ENCODE measurements at regions not wholly inside any gene's neighbourhood (a gene's known extent, or its start where the extent isn't known, plus 50 kb on each side); places are given as distances from the start of the nearest gene placed in this dataset.

DNA sequence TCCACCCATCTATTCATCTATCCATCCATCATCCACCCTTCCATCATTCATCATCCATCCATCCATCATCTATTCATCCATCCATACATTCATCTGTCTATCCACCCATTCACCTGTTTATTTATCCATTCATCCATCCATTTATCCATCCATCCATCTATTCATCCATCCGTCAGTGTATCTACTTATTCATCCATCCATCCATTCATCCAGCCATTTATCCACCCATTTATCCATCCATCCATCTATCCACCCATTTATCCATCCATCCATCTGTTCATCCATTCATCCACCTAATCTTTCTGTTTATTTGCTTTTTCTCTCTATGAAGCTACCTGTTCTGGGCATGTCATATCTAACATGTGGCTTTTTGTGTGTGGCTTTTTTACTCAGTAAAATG, 115.4 kb downstream of the CRYAA start:
- TF ChIP-seq, protein P1, sequence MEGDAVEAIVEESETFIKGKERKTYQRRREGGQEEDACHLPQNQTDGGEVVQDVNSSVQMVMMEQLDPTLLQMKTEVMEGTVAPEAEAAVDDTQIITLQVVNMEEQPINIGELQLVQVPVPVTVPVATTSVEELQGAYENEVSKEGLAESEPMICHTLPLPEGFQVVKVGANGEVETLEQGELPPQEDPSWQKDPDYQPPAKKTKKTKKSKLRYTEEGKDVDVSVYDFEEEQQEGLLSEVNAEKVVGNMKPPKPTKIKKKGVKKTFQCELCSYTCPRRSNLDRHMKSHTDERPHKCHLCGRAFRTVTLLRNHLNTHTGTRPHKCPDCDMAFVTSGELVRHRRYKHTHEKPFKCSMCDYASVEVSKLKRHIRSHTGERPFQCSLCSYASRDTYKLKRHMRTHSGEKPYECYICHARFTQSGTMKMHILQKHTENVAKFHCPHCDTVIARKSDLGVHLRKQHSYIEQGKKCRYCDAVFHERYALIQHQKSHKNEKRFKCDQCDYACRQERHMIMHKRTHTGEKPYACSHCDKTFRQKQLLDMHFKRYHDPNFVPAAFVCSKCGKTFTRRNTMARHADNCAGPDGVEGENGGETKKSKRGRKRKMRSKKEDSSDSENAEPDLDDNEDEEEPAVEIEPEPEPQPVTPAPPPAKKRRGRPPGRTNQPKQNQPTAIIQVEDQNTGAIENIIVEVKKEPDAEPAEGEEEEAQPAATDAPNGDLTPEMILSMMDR (IDR thresholded peaks at IDR 0.05), result no peak
- TF ChIP-seq POLR2A (IDR thresholded peaks at IDR 0.05), result no peak
- no peak for TF ChIP-seq EP300 (IDR thresholded peaks at IDR 0.05)
